Body of pancreas (tissue), 4 donors: ENCODE measurements at regions not wholly inside any gene's neighbourhood (a gene's known extent, or its start where the extent isn't known, plus 50 kb on each side); places are given as distances from the start of the nearest gene placed in this dataset.

Source experiments
- ATAC-seq: fragments of 150-250 bp; one replicate; pipeline ENCODE4 v1.9.1; 2016
- DNase-seq, 4 donors: peaks; one replicate each; pipeline ENCODE4 v3.0.0-alpha.2; 2019
- H3K27ac ChIP-seq, 4 donors: fragments of 200-600 bp; sonication (generic); 1 replicate in 3 of 4; 2 replicates in 1 of 4; pipeline versions ENCODE4 v1.5.1 to v1.6.1; 2016 to 2019; ENCODE audit warnings: mild to moderate bottlenecking in 1 of 4, mixed read lengths in 1 of 4, moderate library complexity in 1 of 4
- H3K27me3 ChIP-seq, 2 donors: fragments of 200-600 bp; sonication (generic); one replicate each; pipeline ENCODE4 v1.6.0; 2016; ENCODE audit warnings: mild to moderate bottlenecking in 1 of 2
- H3K36me3 ChIP-seq, 2 donors: fragments of 200-600 bp; sonication (generic); replicated peaks in 1 of 2; 2 replicates each; pipeline ENCODE4 v1.5.1; 2016; ENCODE audit warnings: low read depth in 2 of 2; ENCODE audit not compliant: insufficient read depth in 1 of 2
- H3K4me1 ChIP-seq: fragments of 200-600 bp; sonication (generic); one replicate; pipeline ENCODE4 v1.6.0; 2016
- H3K4me3 ChIP-seq, 2 donors: fragments of 200-600 bp; sonication (generic); 1 replicate in 1 of 2; 2 replicates in 1 of 2; pipeline ENCODE4 v1.5.1; 2016 to 2019
- H3K9me3 ChIP-seq, 3 donors: fragments of 200-600 bp; sonication (generic); 1 replicate in 2 of 3; 2 replicates in 1 of 3; pipeline ENCODE4 v1.5.1; 2016
- CTCF ChIP-seq, 7 experiments: fragments of 450-650 bp in 4 of 7; fragments of 200-600 bp in 3 of 7; sonication (generic) in 3 of 7; IDR thresholded peaks; one replicate each; pipeline ENCODE4 v1.5.1; 2016 to 2019; ENCODE audit warnings: antibody characterized with exemption in 7 of 7
- POLR2A ChIP-seq, 3 donors: fragments of 450-650 bp; IDR thresholded peaks; one replicate each; pipeline ENCODE4 v1.6.1; 2016; ENCODE audit warnings: antibody characterized with exemption in 3 of 3, mild to moderate bottlenecking in 2 of 3
- whole genome bisulfite sequencing, 2 donors: methylation state at CpG; one replicate each; pipeline ENCODE4 v1.1.5; 2017; 5-methylcytosine and 5-hydroxymethylcytosine counted together
- intact Hi-C: fragments of 100-400 bp; cut with DNase I; formaldehyde crosslinking; loops from one replicate; pipeline ENCODE4 v1.15.1; 2023

- ATAC-seq (no peak), DNase-seq (no peak)
- peaks cover 6% of the 10 kb centered on the region for H3K4me1 ChIP-seq
- H3K9me3 ChIP-seq, result no peaks in the 10 kb centered on the region
- no peak overlapping the region for H3K4me3 ChIP-seq
- 47 to 54% methylated on average over 2 of the region's 2 CpGs for WGBS, 2 donors
- no peaks in the 10 kb centered on the region for H3K36me3 ChIP-seq
- no peak for TF ChIP-seq POLR2A (IDR thresholded peaks at IDR 0.05)
- TF ChIP-seq CTCF (IDR thresholded peaks at IDR 0.05), result no peak
- intact Hi-C loops, result no loop called here
- no peaks in the 10 kb centered on the region for H3K27me3 ChIP-seq
- no peak overlapping the region for H3K27ac ChIP-seq
Measured at GRCh38 chr16:64470916-64471315, 650.9 kb downstream of the CDH11 start.

GRCh38 chr16:64469906-64470702, 651.8 kb downstream of the CDH11 start:
- ATAC-seq (no peak), DNase-seq (peak in 1 of 4 donors; percentile 34)
- 59 to 66% methylated on average over 2 of the region's 2 CpGs for WGBS, 2 donors
- no peaks in the 10 kb centered on the region for H3K4me1 ChIP-seq
- H3K36me3 ChIP-seq, result no peaks in the 10 kb centered on the region
- H3K27me3 ChIP-seq, result no peaks in the 10 kb centered on the region
- no peak overlapping the region for H3K27ac ChIP-seq
- TF ChIP-seq CTCF (IDR thresholded peaks at IDR 0.05), result peak in 1 of 7 experiments; percentile 9
- no peak for TF ChIP-seq POLR2A (IDR thresholded peaks at IDR 0.05)
- intact Hi-C loops, result no loop called here
- no peaks in the 10 kb centered on the region for H3K9me3 ChIP-seq
- no peak overlapping the region for H3K4me3 ChIP-seq

- TF ChIP-seq POLR2A (IDR thresholded peaks at IDR 0.05), result no peak
- no peak for TF ChIP-seq CTCF (IDR thresholded peaks at IDR 0.05)
- Histone ChIP-seq H3K4me3 (no peak overlapping the region), H3K27me3 (no peaks in the 10 kb centered on the region), H3K9me3 (no peaks in the 10 kb centered on the region), H3K27ac (no peak overlapping the region), H3K4me1 (no peaks in the 10 kb centered on the region), H3K36me3 (no peaks in the 10 kb centered on the region)
- 71 to 86% methylated on average over 1 of the region's 1 CpG for WGBS, 2 donors
- DNase-seq (no peak), ATAC-seq (no peak)
- intact Hi-C loops, result no loop called here
Measured at GRCh38 chr16:64469351-64469750, 652.5 kb downstream of the CDH11 start.

- H3K9me3 ChIP-seq, result no peaks in the 10 kb centered on the region
- H3K4me3 ChIP-seq, result no peak overlapping the region
- H3K36me3 ChIP-seq, result no peaks in the 10 kb centered on the region
- H3K27ac ChIP-seq, result no peak overlapping the region
- ATAC-seq (no peak), DNase-seq (no peak)
- no peaks in the 10 kb centered on the region for H3K4me1 ChIP-seq
- H3K27me3 ChIP-seq, result no peaks in the 10 kb centered on the region
- WGBS, 2 donors, result 26 to 47% methylated on average over 1 of the region's 1 CpG
- no peak for TF ChIP-seq CTCF (IDR thresholded peaks at IDR 0.05)
- TF ChIP-seq POLR2A (IDR thresholded peaks at IDR 0.05), result no peak
- intact Hi-C loops, result no loop called here
Measured at GRCh38 chr16:64468515-64469090, 653.3 kb downstream of the CDH11 start.
